Fibroblast of the aortic adventitia (primary cell): ENCODE measurements at regions not wholly inside any gene's neighbourhood (a gene's known extent, or its start where the extent isn't known, plus 50 kb on each side); places are given as distances from the start of the nearest gene placed in this dataset.
"Not testable (repeated sequence)": the region's sequence is repeated elsewhere in the genome, so short reads cannot be mapped to it uniquely, and the experiment has no call there.

Source experiments
- DNase-seq: peaks from one replicate; pipeline ENCODE4 v3.0.0-alpha.2; 2010; ENCODE audit warnings: low read depth
- H3K4me3 ChIP-seq: 2 replicates; pipeline ENCODE4 v1.5.1; 2011; ENCODE audit warnings: low read depth, mild to moderate bottlenecking, control low read depth, low read length, moderate library complexity
- TF ChIP-seq, protein P1 (sequence below): IDR thresholded peaks from 2 replicates; pipeline ENCODE4 v1.5.1; 2011; ENCODE audit warnings: mild to moderate bottlenecking, low read length, control low read depth, inconsistent platforms; ENCODE audit not compliant: insufficient read depth

DNA sequence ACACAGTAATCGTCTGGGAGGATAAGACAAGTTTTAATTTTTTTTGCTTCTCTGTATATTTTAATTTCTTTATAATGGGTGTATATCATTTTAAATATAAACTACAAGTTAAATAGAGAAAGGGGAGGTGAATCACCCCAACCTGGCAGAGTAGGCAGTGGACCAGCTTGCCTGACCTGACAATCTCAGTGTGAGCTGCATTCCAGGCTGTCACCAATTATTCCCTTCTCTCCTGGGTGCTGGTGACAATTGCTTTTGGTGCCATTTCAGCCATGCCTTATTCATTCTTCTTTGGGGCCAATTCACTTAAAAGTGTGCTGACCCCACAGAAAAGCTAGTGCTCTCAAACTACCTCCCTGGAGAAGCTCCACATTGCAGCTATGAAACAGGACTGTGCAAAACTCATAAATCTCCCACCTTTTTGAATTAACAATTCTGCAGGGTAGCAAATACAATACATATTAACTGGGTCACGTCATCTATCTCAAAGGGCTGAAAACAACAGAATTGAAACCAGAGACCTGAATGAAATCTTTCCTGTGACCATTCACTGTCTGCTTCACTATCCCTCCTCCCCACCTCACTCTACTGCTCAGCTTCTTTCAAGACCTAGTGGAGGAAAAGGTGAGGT, 359.0 kb downstream of the HS3ST1 start:
- no peak for DNase-seq
- H3K4me3 ChIP-seq, result no peak overlapping the region
- TF ChIP-seq, protein P1, sequence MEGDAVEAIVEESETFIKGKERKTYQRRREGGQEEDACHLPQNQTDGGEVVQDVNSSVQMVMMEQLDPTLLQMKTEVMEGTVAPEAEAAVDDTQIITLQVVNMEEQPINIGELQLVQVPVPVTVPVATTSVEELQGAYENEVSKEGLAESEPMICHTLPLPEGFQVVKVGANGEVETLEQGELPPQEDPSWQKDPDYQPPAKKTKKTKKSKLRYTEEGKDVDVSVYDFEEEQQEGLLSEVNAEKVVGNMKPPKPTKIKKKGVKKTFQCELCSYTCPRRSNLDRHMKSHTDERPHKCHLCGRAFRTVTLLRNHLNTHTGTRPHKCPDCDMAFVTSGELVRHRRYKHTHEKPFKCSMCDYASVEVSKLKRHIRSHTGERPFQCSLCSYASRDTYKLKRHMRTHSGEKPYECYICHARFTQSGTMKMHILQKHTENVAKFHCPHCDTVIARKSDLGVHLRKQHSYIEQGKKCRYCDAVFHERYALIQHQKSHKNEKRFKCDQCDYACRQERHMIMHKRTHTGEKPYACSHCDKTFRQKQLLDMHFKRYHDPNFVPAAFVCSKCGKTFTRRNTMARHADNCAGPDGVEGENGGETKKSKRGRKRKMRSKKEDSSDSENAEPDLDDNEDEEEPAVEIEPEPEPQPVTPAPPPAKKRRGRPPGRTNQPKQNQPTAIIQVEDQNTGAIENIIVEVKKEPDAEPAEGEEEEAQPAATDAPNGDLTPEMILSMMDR, result no peak

DNA sequence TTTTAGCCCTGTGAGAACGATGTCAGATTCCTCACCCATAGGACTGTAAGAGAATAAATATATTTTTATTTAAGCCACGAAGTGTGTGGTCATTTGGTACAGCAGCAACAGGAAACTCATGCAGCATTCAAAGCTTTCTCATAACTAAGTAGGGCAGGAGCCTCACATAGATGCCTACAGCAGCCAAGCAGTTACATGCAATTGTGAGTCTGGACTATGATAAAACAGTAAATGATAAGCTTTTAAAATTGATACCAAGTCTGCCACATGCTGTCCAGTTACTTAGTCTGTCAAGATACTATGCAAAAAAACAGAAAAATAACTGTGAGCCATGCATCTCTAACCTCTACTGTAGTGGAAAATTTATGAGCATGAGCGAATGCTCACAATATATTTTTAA, 359.6 kb downstream of the HS3ST1 start:
- H3K4me3 ChIP-seq, result no peak overlapping the region
- TF ChIP-seq, protein P1, result no peak
- peak; percentile 24 for DNase-seq

- DNase-seq, H3K4me3 ChIP-seq: not testable (repeated sequence)
Observed at GRCh38 chr4:11066584-11066983, 362.1 kb downstream of the HS3ST1 start.

DNA sequence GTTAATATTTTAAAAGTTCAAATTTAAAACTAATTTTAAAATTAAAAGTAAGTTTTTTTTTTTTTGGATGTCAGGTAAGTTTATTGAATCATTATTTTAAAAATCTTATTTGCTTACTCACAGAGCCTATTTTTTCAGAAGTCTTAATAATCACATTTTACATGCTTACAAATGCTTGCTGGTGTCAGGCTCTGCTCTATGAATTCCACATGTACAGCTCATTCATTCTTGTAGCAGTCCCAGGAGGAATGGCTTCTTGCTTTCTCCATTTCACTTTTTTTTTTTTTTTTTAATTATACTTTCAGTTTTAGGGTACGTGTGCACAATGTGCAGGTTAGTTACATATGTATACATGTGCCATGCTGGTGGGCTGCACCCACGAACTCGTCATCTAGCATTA, 368.1 kb downstream of the HS3ST1 start:
- not testable (repeated sequence) for H3K4me3 ChIP-seq, DNase-seq

DNA sequence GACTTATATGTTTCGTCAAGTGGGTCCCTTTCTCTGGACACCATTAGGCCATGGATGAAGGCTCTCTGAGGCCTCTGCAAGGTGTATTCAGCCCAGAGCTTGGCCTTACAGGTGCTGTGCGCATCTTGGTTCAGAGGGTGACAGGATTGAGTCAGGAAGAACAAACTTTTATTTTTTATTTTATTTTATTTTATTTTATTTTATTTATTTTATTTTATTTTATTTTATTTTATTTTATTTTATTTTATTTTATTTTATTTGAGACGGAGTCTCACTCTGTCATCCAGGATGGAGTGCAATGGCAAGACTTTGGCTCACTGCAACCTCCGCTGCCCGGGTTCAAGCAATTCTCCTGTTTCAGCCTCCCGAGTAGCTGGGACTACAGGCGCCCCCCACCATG, 370.4 kb upstream of the CLNK start:
- not testable (repeated sequence) for DNase-seq

GRCh38 chr4:11053601-11054220, 369.1 kb upstream of the CLNK start:
- DNase-seq, result no peak
- TF ChIP-seq, protein P1, result no peak
- no peak overlapping the region for H3K4me3 ChIP-seq

More for the DNA sequence above, 370.4 kb upstream of the CLNK start:
- H3K4me3 ChIP-seq, result not testable (repeated sequence)

- no peak overlapping the region for H3K4me3 ChIP-seq
- DNase-seq, result no peak
- TF ChIP-seq, protein P1, result no peak
Observed at GRCh38 chr4:11051181-11051580, 366.6 kb upstream of the CLNK start.

- H3K4me3 ChIP-seq, result no peak overlapping the region
- TF ChIP-seq, protein P1, result no peak
- DNase-seq, result no peak
Observed at GRCh38 chr4:11050766-11051165, 366.2 kb upstream of the CLNK start.
